ENCODE measurements at regions not wholly inside any gene's neighbourhood (a gene's known extent, or its start where the extent isn't known, plus 50 kb on each side); places are given as distances from the start of the nearest gene placed in this dataset.

DNA sequence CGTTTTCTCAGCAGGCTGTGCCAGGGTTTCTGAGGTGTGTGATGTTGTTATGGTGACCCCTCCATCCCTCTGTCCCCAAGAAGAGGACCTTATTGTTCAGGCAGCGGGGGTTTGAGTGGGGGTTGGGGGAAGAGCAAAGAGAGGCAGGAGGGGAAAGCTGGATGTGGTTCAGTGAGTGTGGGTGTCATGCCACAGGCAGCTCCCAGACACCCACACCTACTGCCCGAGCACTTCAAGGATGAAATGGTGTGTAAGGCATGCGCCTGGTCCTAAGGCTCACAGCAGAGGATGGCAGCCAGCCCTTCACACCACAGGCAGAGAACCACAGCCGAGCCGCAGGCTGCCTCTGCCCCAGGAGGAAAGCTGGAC is 49.9 kb upstream of the STUM start:
- intact Hi-C loops (cut with micrococcal nuclease; ENCODE audit: unreplicated experiment): no loop called here
- CTCF ChIA-PET (ENCODE audit: low intra/inter-chr PET ratio, low total read pairs): no interaction called here
- in situ Hi-C loops (cut with HindIII; ENCODE audit: extremely low pct_ligation_motif_present, low pct_unique_long_range_greater_than_20kb): no loop called here

More for the DNA sequence above, 49.9 kb upstream of the STUM start:
- Histone ChIP-seq H2AFZ (ENCODE audit: low read length) (no peak overlapping the region), H3K36me3 (replicated peaks in 1 of 2; ENCODE audit: control insufficient read depth in 1 of 2, insufficient read depth in 2 of 2, low read length in 2 of 2) (no peaks in the 10 kb centered on the region), H3K27ac (ENCODE audit: extremely low read length, insufficient read depth, low read length) (no peak overlapping the region), H4K20me1 (ENCODE audit: insufficient read depth, low read length) (peaks cover 2% of the 10 kb centered on the region; the same call in 1 of the 2 replicates), H3K9me3 (ENCODE audit: low read length) (no peaks in the 10 kb centered on the region), H3K27me3 (ENCODE audit: control insufficient read depth in 1 of 2, insufficient read depth in 2 of 2, low read length in 2 of 2) (peaks cover 0 to 22% of the 10 kb centered on the region in 2 experiments; a peak in 4 of 5 replicates), H3K9ac (ENCODE audit: insufficient read depth, low read depth, low read length) (no peak overlapping the region), H3K4me3 (replicated peaks in 1 of 3; ENCODE audit: insufficient read depth in 1 of 3, low read depth in 2 of 3, low read length in 3 of 3) (no peak overlapping the region), H3K4me1 (ENCODE audit: insufficient read depth, low read length) (no peaks in the 10 kb centered on the region), H3K79me2 (ENCODE audit: insufficient read depth, low read length) (no peaks in the 10 kb centered on the region), H3K4me2 (ENCODE audit: low read depth, low read length) (no peak overlapping the region)
- 33% methylated on average over 2 of the region's 6 CpGs for WGBS (ENCODE audit: low lambda C conversion rate)
- POLR2A ChIA-PET: no interaction called here
- FAIRE-seq (no peak), ATAC-seq (no peak), DNase-seq (ENCODE audit: low spot score) (no peak)
- no TSS peak for BruUV-seq (replicated peaks)
- TF ChIP-seq ZNF703 (CRISPR knock-in tag; IDR thresholded peaks at IDR 0.05; ENCODE audit: borderline replicate concordance) (no peak), MAFF (IDR thresholded peaks at IDR 0.05; ENCODE audit: low read depth, low read length) (no peak), SCMH1 (CRISPR knock-in tag; IDR thresholded peaks at IDR 0.05; ENCODE audit: borderline replicate concordance) (no peak), ZNF136 (CRISPR knock-in tag; IDR thresholded peaks at IDR 0.05; ENCODE audit: low read depth) (no peak), AHR (CRISPR knock-in tag; IDR thresholded peaks at IDR 0.05) (no peak), RARA (CRISPR knock-in tag; IDR thresholded peaks at IDR 0.05) (no peak), MXD3 (CRISPR knock-in tag; IDR thresholded peaks at IDR 0.05) (no peak), NFATC3 (CRISPR knock-in tag; IDR thresholded peaks at IDR 0.05) (no peak), ETS1 (CRISPR knock-in tag; IDR thresholded peaks at IDR 0.05) (no peak), NFIB (CRISPR knock-in tag; IDR thresholded peaks at IDR 0.05; ENCODE audit: borderline replicate concordance) (no peak), ZFP1 (CRISPR knock-in tag; IDR thresholded peaks at IDR 0.05) (no peak), ZSCAN29 (CRISPR knock-in tag; conservative IDR thresholded peaks at IDR 0.05) (no peak), XBP1 (CRISPR knock-in tag; IDR thresholded peaks at IDR 0.05) (no peak), KDM3A (CRISPR knock-in tag; IDR thresholded peaks at IDR 0.05; ENCODE audit: low read depth) (no peak)
- TF ChIP-seq, protein P1, sequence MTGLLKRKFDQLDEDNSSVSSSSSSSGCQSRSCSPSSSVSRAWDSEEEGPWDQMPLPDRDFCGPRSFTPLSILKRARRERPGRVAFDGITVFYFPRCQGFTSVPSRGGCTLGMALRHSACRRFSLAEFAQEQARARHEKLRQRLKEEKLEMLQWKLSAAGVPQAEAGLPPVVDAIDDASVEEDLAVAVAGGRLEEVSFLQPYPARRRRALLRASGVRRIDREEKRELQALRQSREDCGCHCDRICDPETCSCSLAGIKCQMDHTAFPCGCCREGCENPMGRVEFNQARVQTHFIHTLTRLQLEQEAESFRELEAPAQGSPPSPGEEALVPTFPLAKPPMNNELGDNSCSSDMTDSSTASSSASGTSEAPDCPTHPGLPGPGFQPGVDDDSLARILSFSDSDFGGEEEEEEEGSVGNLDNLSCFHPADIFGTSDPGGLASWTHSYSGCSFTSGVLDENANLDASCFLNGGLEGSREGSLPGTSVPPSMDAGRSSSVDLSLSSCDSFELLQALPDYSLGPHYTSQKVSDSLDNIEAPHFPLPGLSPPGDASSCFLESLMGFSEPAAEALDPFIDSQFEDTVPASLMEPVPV (CRISPR knock-in tag; IDR thresholded peaks at IDR 0.05): no peak
- TF ChIP-seq, protein P2, sequence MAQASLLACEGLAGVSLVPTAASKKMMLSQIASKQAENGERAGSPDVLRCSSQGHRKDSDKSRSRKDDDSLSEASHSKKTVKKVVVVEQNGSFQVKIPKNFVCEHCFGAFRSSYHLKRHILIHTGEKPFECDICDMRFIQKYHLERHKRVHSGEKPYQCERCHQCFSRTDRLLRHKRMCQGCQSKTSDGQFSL (CRISPR knock-in tag; IDR thresholded peaks at IDR 0.05): no peak
- TF ChIP-seq, protein P3, sequence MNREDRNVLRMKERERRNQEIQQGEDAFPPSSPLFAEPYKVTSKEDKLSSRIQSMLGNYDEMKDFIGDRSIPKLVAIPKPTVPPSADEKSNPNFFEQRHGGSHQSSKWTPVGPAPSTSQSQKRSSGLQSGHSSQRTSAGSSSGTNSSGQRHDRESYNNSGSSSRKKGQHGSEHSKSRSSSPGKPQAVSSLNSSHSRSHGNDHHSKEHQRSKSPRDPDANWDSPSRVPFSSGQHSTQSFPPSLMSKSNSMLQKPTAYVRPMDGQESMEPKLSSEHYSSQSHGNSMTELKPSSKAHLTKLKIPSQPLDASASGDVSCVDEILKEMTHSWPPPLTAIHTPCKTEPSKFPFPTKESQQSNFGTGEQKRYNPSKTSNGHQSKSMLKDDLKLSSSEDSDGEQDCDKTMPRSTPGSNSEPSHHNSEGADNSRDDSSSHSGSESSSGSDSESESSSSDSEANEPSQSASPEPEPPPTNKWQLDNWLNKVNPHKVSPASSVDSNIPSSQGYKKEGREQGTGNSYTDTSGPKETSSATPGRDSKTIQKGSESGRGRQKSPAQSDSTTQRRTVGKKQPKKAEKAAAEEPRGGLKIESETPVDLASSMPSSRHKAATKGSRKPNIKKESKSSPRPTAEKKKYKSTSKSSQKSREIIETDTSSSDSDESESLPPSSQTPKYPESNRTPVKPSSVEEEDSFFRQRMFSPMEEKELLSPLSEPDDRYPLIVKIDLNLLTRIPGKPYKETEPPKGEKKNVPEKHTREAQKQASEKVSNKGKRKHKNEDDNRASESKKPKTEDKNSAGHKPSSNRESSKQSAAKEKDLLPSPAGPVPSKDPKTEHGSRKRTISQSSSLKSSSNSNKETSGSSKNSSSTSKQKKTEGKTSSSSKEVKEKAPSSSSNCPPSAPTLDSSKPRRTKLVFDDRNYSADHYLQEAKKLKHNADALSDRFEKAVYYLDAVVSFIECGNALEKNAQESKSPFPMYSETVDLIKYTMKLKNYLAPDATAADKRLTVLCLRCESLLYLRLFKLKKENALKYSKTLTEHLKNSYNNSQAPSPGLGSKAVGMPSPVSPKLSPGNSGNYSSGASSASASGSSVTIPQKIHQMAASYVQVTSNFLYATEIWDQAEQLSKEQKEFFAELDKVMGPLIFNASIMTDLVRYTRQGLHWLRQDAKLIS (CRISPR knock-in tag; IDR thresholded peaks at IDR 0.05): no peak
